DND-41 (cell line): ENCODE measurements at regions not wholly inside any gene's neighbourhood (a gene's known extent, or its start where the extent isn't known, plus 50 kb on each side); places are given as distances from the start of the nearest gene placed in this dataset.
"Not testable (repeated sequence)": the region's sequence is repeated elsewhere in the genome, so short reads cannot be mapped to it uniquely, and the experiment has no call there.

Source experiments
- EZH2 ChIP-seq: IDR thresholded peaks from 3 replicates; pipeline ENCODE4 v1.6.1; 2012; ENCODE audit warnings: borderline replicate concordance, low read depth, mild to moderate bottlenecking, moderate library complexity, low read length, inconsistent platforms; ENCODE audit not compliant: severe bottlenecking
- TF ChIP-seq, protein P1 (sequence below): IDR thresholded peaks from 2 replicates; pipeline ENCODE4 v1.5.1; 2012; ENCODE audit warnings: borderline replicate concordance, low read length, moderate library complexity, mild to moderate bottlenecking; ENCODE audit not compliant: poor library complexity, severe bottlenecking; ENCODE audit errors: extremely low read depth

DNA sequence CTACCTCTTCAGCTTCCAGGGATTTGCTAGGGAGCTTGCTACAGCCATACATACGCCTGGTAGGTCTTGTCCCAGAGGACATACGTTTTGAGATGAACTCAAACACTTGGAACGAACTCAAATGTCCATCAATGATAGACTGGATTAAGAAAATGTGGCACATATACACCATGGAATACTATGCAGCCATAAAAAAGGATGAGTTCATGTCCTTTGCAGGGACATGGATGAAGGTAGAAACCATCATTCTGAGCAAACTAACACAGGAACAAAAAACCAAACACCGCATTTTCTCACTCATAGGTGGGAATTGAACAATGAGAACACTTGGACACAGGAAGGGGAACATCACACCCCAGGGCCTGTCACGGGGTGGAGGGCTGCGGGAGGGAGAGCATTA, 68.6 kb upstream of the SGK1 start:
- TF ChIP-seq, protein P1, sequence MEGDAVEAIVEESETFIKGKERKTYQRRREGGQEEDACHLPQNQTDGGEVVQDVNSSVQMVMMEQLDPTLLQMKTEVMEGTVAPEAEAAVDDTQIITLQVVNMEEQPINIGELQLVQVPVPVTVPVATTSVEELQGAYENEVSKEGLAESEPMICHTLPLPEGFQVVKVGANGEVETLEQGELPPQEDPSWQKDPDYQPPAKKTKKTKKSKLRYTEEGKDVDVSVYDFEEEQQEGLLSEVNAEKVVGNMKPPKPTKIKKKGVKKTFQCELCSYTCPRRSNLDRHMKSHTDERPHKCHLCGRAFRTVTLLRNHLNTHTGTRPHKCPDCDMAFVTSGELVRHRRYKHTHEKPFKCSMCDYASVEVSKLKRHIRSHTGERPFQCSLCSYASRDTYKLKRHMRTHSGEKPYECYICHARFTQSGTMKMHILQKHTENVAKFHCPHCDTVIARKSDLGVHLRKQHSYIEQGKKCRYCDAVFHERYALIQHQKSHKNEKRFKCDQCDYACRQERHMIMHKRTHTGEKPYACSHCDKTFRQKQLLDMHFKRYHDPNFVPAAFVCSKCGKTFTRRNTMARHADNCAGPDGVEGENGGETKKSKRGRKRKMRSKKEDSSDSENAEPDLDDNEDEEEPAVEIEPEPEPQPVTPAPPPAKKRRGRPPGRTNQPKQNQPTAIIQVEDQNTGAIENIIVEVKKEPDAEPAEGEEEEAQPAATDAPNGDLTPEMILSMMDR, result not testable (repeated sequence)
- not testable (repeated sequence) for TF ChIP-seq EZH2
